AG09309 (cell line): ENCODE measurements at regions not wholly inside any gene's neighbourhood (a gene's known extent, or its start where the extent isn't known, plus 50 kb on each side); places are given as distances from the start of the nearest gene placed in this dataset.

Experiments
- DNase-seq: peaks from one replicate; pipeline ENCODE4 v3.0.0-alpha.2; 2010; ENCODE audit warnings: low read depth
- H3K4me3 ChIP-seq: 2 replicates; pipeline ENCODE4 v1.5.1; 2011; ENCODE audit warnings: mild to moderate bottlenecking, low read depth, low read length, moderate library complexity; ENCODE audit not compliant: control insufficient read depth
- CTCF ChIP-seq: IDR thresholded peaks from 2 replicates; pipeline ENCODE4 v1.5.1; 2011; ENCODE audit warnings: mild to moderate bottlenecking, low read depth, low read length, inconsistent platforms; ENCODE audit not compliant: insufficient read depth, control insufficient read depth; ENCODE audit errors: missing control alignments

GRCh38 chr18:76771192-76771799, 51.1 kb upstream of the ZNF236 start:
- no peak for TF ChIP-seq CTCF
- no peak for DNase-seq
- H3K4me3 ChIP-seq, result no peak overlapping the region

GRCh38 chr18:76767954-76768353, 54.4 kb upstream of the ZNF236 start:
- no peak for DNase-seq
- TF ChIP-seq CTCF, result no peak
- no peak overlapping the region for H3K4me3 ChIP-seq

DNA sequence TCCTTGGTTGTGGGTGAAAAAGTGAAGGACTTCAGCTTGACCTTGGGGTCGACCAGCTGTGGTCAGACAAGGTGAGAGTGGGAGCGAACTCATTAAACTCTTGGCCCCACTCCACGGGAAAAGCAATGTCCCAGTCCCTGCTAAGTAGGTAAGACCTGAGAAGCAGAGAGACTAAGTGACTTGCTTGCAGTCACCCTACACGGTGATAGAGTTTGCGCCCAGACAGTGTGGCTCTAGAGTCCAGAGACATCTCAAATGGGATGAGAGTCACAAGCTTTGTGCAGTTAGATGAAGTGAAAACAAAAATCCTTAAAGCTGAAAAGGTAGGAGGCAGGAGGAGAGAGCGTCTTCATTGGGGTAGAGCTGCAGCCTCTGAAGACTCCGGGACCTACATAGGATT, 55.9 kb upstream of the ZNF236 start:
- no peak overlapping the region for H3K4me3 ChIP-seq
- no peak for TF ChIP-seq CTCF
- no peak for DNase-seq

DNA sequence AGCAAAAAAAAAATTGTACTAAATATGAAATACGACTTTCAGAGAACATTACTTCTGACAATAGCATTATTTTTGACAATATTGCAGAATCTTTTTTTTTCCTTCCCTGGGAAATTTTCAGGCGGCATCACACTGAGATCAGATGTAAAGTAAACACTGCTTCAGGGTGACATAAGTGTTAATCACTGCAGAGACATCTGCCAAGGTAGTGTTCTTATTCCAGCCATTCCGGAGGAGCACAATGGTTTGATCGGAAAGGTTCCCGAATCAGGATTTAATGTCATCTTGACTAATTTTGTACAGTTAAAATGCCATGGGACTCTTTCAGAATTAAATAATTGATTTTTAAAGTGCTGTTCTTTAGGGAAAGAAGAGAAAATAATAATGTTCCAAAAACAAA, 56.7 kb upstream of the ZNF236 start:
- DNase-seq, result no peak
- no peak overlapping the region for H3K4me3 ChIP-seq
- TF ChIP-seq CTCF, result no peak

GRCh38 chr18:76764291-76764901, 58.0 kb upstream of the ZNF236 start:
- DNase-seq, result no peak
- no peak overlapping the region for H3K4me3 ChIP-seq
- TF ChIP-seq CTCF, result no peak

GRCh38 chr18:76759056-76759455, 63.3 kb upstream of the ZNF236 start:
- H3K4me3 ChIP-seq, result no peak overlapping the region
- no peak for DNase-seq
- TF ChIP-seq CTCF, result no peak
